Caco-2 (cell line): ENCODE measurements at regions not wholly inside any gene's neighbourhood (a gene's known extent, or its start where the extent isn't known, plus 50 kb on each side); places are given as distances from the start of the nearest gene placed in this dataset.

Experiments used
- BruUV-seq: library from RNA; stranded (reverse); fragments of 400-500 nt; replicated peaks from 2 replicates; lab custom pipeline; 2021; lab: Mats Ljungman, UMichigan
- CTCF ChIA-PET: fragments of 300-600 bp; sonication (Branson Sonifier 250); formaldehyde crosslinking; loops from one replicate; lab custom pipeline; 2022; ENCODE audit warnings: antibody characterized with exemption; lab: Charles Lee
- POLR2A ChIA-PET: fragments of 300-600 bp; sonication (Branson Sonifier 250); formaldehyde crosslinking; loops from one replicate; lab custom pipeline; 2022; ENCODE audit warnings: antibody characterized with exemption; lab: Charles Lee
- DNase-seq, 2 experiments: peaks; one replicate each; pipeline versions ENCODE4 v3.0.0 to v3.0.0-alpha.2; 2020 to 2022
- H3K27me3 ChIP-seq: replicated peaks from 2 replicates; pipeline ENCODE4 v1.6.0; 2011; ENCODE audit warnings: low read length; ENCODE audit not compliant: control insufficient read depth, insufficient read depth
- H3K36me3 ChIP-seq: 2 replicates; pipeline ENCODE4 v1.5.1; 2011; ENCODE audit warnings: low read length; ENCODE audit not compliant: control insufficient read depth, insufficient read depth
- H3K4me1 ChIP-seq: fragments of 250-450 bp; sonication (Bioruptor Pico); 2 replicates; pipeline ENCODE4 v1.5.1; 2020; ENCODE audit warnings: mild to moderate bottlenecking
- H3K4me3 ChIP-seq: 2 replicates; pipeline ENCODE4 v1.5.1; 2011; ENCODE audit warnings: low read depth, mild to moderate bottlenecking, control low read depth, low read length
- H3K9me3 ChIP-seq: fragments of 250-450 bp; sonication (Bioruptor Pico); 2 replicates; pipeline ENCODE4 v1.5.1; 2020; ENCODE audit warnings: mild to moderate bottlenecking, moderate library complexity
- H3K27ac Mint-ChIP-seq: one replicate; pipeline ENCODE4 v1.8.0; 2022; ENCODE audit warnings: mixed read lengths; ENCODE audit not compliant: unreplicated experiment
- H3K27me3 Mint-ChIP-seq: one replicate; pipeline ENCODE4 v1.8.0; 2022; ENCODE audit warnings: mixed read lengths; ENCODE audit not compliant: insufficient read depth, unreplicated experiment
- H3K36me3 Mint-ChIP-seq: one replicate; pipeline ENCODE4 v1.8.0; 2022; ENCODE audit warnings: mild to moderate bottlenecking, mixed read lengths; ENCODE audit not compliant: insufficient read depth, unreplicated experiment
- H3K4me1 Mint-ChIP-seq: one replicate; pipeline ENCODE4 v1.8.0; 2022; ENCODE audit warnings: low read depth, mixed read lengths; ENCODE audit not compliant: unreplicated experiment
- H3K4me3 Mint-ChIP-seq: one replicate; pipeline ENCODE4 v1.8.0; 2022; ENCODE audit warnings: mild to moderate bottlenecking, moderate library complexity, mixed read lengths; ENCODE audit not compliant: unreplicated experiment
- H3K9me3 Mint-ChIP-seq: one replicate; pipeline ENCODE4 v1.8.0; 2022; ENCODE audit warnings: mixed read lengths; ENCODE audit not compliant: unreplicated experiment
- intact Hi-C: fragments of 100-400 bp; cut with micrococcal nuclease; formaldehyde crosslinking; loops from one replicate; pipeline ENCODE4 v1.10.0; 2022; ENCODE audit not compliant: unreplicated experiment
- TF ChIP-seq, protein P1 (sequence below), 2 experiments: fragments of 200-600 bp in 1 of 2; IDR thresholded peaks; 1 replicate in 1 of 2; 2 replicates in 1 of 2; pipeline versions ENCODE4 v1.5.1 to v1.8.0; 2011 to 2022; ENCODE audit warnings: antibody characterized with exemption in 1 of 2, control low read depth in 1 of 2, inconsistent platforms in 1 of 2, low read depth in 1 of 2, low read length in 1 of 2, mild to moderate bottlenecking in 1 of 2, moderate library complexity in 1 of 2; ENCODE audit not compliant: insufficient read depth in 1 of 2, severe bottlenecking in 1 of 2, unreplicated experiment in 1 of 2

- H3K4me1 ChIP-seq = no peaks in the 10 kb centered on the region
- DNase-seq = no peak
- intact Hi-C loops = no loop called here
- no TSS peak for BruUV-seq
- no peak overlapping the region for H3K4me3 ChIP-seq
- Mint-ChIP-seq H3K27me3 (peaks cover 15% of the 10 kb centered on the region), H3K4me3 (no peak overlapping the region), H3K4me1 (no peaks in the 10 kb centered on the region), H3K27ac (no peak overlapping the region), H3K36me3 (no peaks in the 10 kb centered on the region), H3K9me3 (no peaks in the 10 kb centered on the region)
- CTCF ChIA-PET = no interaction called here
- TF ChIP-seq, protein P1, sequence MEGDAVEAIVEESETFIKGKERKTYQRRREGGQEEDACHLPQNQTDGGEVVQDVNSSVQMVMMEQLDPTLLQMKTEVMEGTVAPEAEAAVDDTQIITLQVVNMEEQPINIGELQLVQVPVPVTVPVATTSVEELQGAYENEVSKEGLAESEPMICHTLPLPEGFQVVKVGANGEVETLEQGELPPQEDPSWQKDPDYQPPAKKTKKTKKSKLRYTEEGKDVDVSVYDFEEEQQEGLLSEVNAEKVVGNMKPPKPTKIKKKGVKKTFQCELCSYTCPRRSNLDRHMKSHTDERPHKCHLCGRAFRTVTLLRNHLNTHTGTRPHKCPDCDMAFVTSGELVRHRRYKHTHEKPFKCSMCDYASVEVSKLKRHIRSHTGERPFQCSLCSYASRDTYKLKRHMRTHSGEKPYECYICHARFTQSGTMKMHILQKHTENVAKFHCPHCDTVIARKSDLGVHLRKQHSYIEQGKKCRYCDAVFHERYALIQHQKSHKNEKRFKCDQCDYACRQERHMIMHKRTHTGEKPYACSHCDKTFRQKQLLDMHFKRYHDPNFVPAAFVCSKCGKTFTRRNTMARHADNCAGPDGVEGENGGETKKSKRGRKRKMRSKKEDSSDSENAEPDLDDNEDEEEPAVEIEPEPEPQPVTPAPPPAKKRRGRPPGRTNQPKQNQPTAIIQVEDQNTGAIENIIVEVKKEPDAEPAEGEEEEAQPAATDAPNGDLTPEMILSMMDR (IDR thresholded peaks at IDR 0.05; ENCODE audit: insufficient read depth in 1 of 2, low read depth in 1 of 2, low read length in 1 of 2, severe bottlenecking in 1 of 2, unreplicated experiment in 1 of 2) = no peak
- H3K36me3 ChIP-seq = no peaks in the 10 kb centered on the region
- H3K9me3 ChIP-seq = no peaks in the 10 kb centered on the region
- POLR2A ChIA-PET = no interaction called here
- H3K27me3 ChIP-seq = no peaks in the 10 kb centered on the region; the same call in 1 of the 2 replicates
Measured at GRCh38 chr2:219918944-219919343, 291.5 kb downstream of the SLC4A3 start.

DNA sequence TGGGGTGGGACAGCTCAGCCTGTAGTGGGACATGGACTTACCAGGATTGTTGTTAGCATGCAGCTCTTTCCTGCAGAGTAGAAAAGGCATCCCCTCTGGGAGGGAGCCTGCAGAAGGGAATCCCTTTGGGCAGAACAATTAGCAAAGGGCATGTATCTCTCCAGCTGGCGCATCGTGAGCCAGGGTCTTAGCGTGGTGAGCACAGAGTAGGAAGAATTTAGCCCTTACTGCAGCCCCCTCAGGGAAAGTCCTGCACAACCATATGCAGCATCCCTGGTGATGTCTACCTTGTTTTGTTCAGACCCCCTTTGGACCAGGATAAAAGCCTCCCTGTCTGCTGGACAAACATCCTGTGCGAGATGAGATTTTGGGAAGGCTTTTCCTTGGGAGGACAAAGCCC lies 292.1 kb downstream of the SLC4A3 start:
- TF ChIP-seq, protein P1 (IDR thresholded peaks at IDR 0.05; ENCODE audit: insufficient read depth in 1 of 2, low read depth in 1 of 2, low read length in 1 of 2, severe bottlenecking in 1 of 2, unreplicated experiment in 1 of 2) = no peak
- CTCF ChIA-PET = no interaction called here
- H3K36me3 ChIP-seq = no peaks in the 10 kb centered on the region
- Mint-ChIP-seq H3K4me3 (no peak overlapping the region), H3K4me1 (no peaks in the 10 kb centered on the region), H3K9me3 (no peaks in the 10 kb centered on the region), H3K36me3 (no peaks in the 10 kb centered on the region), H3K27ac (no peak overlapping the region), H3K27me3 (peaks cover 15% of the 10 kb centered on the region)
- no peak overlapping the region for H3K4me3 ChIP-seq
- no peak for DNase-seq
- BruUV-seq = no TSS peak
- intact Hi-C loops = no loop called here
- H3K9me3 ChIP-seq = no peaks in the 10 kb centered on the region
- no peaks in the 10 kb centered on the region; the same call in 1 of the 2 replicates for H3K27me3 ChIP-seq
- POLR2A ChIA-PET = no interaction called here
- no peaks in the 10 kb centered on the region for H3K4me1 ChIP-seq

DNA sequence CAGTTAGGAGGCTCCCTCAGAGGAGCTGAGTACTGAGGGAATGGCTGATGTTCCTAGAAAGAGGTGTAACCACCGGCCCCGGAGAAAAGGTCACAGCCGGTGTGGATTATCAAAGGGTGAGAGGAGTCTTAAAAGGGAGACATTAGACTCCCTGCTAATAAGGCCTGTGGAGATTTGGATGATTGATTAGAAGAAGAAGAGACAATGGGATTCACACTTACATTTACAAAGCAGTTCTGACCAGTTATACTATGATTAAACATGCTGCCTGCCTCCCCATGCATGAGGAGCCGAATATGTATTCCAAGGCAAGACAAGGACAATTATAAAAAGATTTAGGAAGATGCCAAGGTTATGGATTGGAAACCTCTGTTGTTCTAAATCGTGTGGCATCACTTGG lies 302.4 kb downstream of the SLC4A3 start:
- Mint-ChIP-seq H3K36me3 (no peaks in the 10 kb centered on the region), H3K9me3 (no peaks in the 10 kb centered on the region), H3K4me1 (no peaks in the 10 kb centered on the region), H3K27me3 (peaks cover 11% of the 10 kb centered on the region), H3K27ac (no peak overlapping the region), H3K4me3 (no peak overlapping the region)
- ChIA-PET CTCF (no interaction called here), POLR2A (no interaction called here)
- intact Hi-C loops = no loop called here
- no TSS peak for BruUV-seq
- H3K27me3 ChIP-seq = no peaks in the 10 kb centered on the region
- no peaks in the 10 kb centered on the region for H3K9me3 ChIP-seq
- H3K4me3 ChIP-seq = no peak overlapping the region
- no peak for DNase-seq
- no peaks in the 10 kb centered on the region; the same call in 1 of the 2 replicates for H3K4me1 ChIP-seq
- TF ChIP-seq, protein P1 (IDR thresholded peaks at IDR 0.05; ENCODE audit: insufficient read depth in 1 of 2, low read depth in 1 of 2, low read length in 1 of 2, severe bottlenecking in 1 of 2, unreplicated experiment in 1 of 2) = no peak
- H3K36me3 ChIP-seq = no peaks in the 10 kb centered on the region
